Prostate gland (tissue), 2 donors: ENCODE measurements at regions not wholly inside any gene's neighbourhood (a gene's known extent, or its start where the extent isn't known, plus 50 kb on each side); places are given as distances from the start of the nearest gene placed in this dataset.

Experiments used
- DNase-seq: peaks from one replicate; pipeline ENCODE4 v3.0.0-alpha.2; 2019; ENCODE audit warnings: low spot score
- H3K27ac ChIP-seq, 2 donors: fragments of 200-600 bp; sonication (generic); 2 replicates each; pipeline ENCODE4 v1.5.1; 2017 to 2019
- H3K27me3 ChIP-seq: fragments of 200-600 bp; sonication (generic); replicated peaks from 2 replicates; pipeline ENCODE4 v1.5.1; 2019; ENCODE audit not compliant: insufficient read depth
- H3K36me3 ChIP-seq, 2 donors: fragments of 200-600 bp; sonication (generic); 1 replicate in 1 of 2; 2 replicates in 1 of 2; pipeline versions ENCODE4 v1.5.1 to v1.8.1; 2017 to 2019
- H3K4me1 ChIP-seq: fragments of 200-600 bp; sonication (generic); replicated peaks from 2 replicates; pipeline ENCODE4 v1.5.1; 2019
- H3K4me3 ChIP-seq, 2 donors: fragments of 200-600 bp; sonication (generic); 2 replicates each; pipeline ENCODE4 v1.5.1; 2017 to 2019
- H3K9me3 ChIP-seq: fragments of 200-600 bp; sonication (generic); 2 replicates; pipeline ENCODE4 v1.5.1; 2017
- POLR2A ChIP-seq: fragments of 450-650 bp; IDR thresholded peaks from one replicate; pipeline ENCODE4 v1.6.1; 2016; ENCODE audit warnings: antibody characterized with exemption, mild to moderate bottlenecking
- POLR2AphosphoS5 ChIP-seq: sonication (generic); formaldehyde crosslinking; IDR thresholded peaks from one replicate; pipeline ENCODE4 v1.6.1; 2017; ENCODE audit warnings: antibody characterized with exemption
- WGBS: methylation state at CpG from one replicate; pipeline ENCODE4 v1.1.5; 2018; 5-methylcytosine and 5-hydroxymethylcytosine counted together
- intact Hi-C: fragments of 100-400 bp; cut with DNase I; formaldehyde crosslinking; loops from one replicate; pipeline ENCODE4 v1.14.2; 2022
- TF ChIP-seq, protein P1 (sequence below), 4 experiments: fragments of 200-600 bp in 2 of 4; fragments of 450-650 bp in 2 of 4; sonication (generic) in 2 of 4; IDR thresholded peaks; 1 replicate in 3 of 4; 2 replicates in 1 of 4; pipeline ENCODE4 v1.5.1; 2016 to 2019; ENCODE audit warnings: antibody characterized with exemption in 4 of 4, mild to moderate bottlenecking in 2 of 4, moderate library complexity in 2 of 4

- H3K27ac ChIP-seq, result no peak overlapping the region
- H3K4me3 ChIP-seq, result no peak overlapping the region
- no peaks in the 10 kb centered on the region for H3K4me1 ChIP-seq
- TF ChIP-seq POLR2AphosphoS5 (no peak), POLR2A (no peak)
- TF ChIP-seq, protein P1, sequence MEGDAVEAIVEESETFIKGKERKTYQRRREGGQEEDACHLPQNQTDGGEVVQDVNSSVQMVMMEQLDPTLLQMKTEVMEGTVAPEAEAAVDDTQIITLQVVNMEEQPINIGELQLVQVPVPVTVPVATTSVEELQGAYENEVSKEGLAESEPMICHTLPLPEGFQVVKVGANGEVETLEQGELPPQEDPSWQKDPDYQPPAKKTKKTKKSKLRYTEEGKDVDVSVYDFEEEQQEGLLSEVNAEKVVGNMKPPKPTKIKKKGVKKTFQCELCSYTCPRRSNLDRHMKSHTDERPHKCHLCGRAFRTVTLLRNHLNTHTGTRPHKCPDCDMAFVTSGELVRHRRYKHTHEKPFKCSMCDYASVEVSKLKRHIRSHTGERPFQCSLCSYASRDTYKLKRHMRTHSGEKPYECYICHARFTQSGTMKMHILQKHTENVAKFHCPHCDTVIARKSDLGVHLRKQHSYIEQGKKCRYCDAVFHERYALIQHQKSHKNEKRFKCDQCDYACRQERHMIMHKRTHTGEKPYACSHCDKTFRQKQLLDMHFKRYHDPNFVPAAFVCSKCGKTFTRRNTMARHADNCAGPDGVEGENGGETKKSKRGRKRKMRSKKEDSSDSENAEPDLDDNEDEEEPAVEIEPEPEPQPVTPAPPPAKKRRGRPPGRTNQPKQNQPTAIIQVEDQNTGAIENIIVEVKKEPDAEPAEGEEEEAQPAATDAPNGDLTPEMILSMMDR (IDR thresholded peaks at IDR 0.05), result no peak
- no peaks in the 10 kb centered on the region for H3K9me3 ChIP-seq
- intact Hi-C loops, result no loop called here
- no peaks in the 10 kb centered on the region for H3K27me3 ChIP-seq
- no peaks in the 10 kb centered on the region for H3K36me3 ChIP-seq
- WGBS, result 66% methylated on average over 2 of the region's 2 CpGs
- DNase-seq, result no peak
Measured at GRCh38 chr6:76677017-76677416, 604.6 kb upstream of the IMPG1 start.

DNA sequence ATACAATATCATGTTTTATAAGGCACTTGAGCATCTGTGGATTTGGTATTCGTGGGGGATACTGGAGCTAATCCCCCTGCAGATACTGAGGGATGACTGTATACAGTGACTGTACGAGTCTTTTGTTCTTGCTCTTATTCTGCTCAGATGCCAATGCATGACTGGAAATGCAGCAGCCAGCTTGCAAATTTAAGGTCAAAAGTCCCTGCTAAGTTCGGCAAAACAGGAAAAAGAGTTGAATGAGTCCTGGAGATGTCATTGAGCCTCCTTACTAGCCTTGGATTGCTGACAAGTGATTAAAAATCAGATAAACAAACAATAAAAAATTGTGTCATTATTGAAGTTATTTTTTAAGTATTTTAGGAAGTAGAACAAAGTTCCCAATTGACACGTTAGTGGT is 599.3 kb upstream of the IMPG1 start:
- intact Hi-C loops, result no loop called here
- H3K4me3 ChIP-seq, result no peak overlapping the region
- no peaks in the 10 kb centered on the region for H3K4me1 ChIP-seq
- DNase-seq, result no peak
- WGBS, result 60% methylated on average over 4 of the region's 4 CpGs
- H3K9me3 ChIP-seq, result no peaks in the 10 kb centered on the region
- H3K27ac ChIP-seq, result no peak overlapping the region
- no peak for TF ChIP-seq POLR2AphosphoS5
- TF ChIP-seq, protein P1 (IDR thresholded peaks at IDR 0.05), result no peak
- TF ChIP-seq POLR2A, result no peak
- H3K27me3 ChIP-seq, result no peaks in the 10 kb centered on the region
- no peaks in the 10 kb centered on the region for H3K36me3 ChIP-seq

GRCh38 chr6:76644231-76644630 is 571.8 kb upstream of the IMPG1 start:
- no peaks in the 10 kb centered on the region for H3K27me3 ChIP-seq
- no peak for DNase-seq
- TF ChIP-seq POLR2AphosphoS5 (no peak), POLR2A (no peak)
- TF ChIP-seq, protein P1 (IDR thresholded peaks at IDR 0.05), result no peak
- no peak overlapping the region for H3K27ac ChIP-seq
- 85% methylated on average over 1 of the region's 1 CpG for WGBS
- no peaks in the 10 kb centered on the region for H3K36me3 ChIP-seq
- no peaks in the 10 kb centered on the region for H3K9me3 ChIP-seq
- H3K4me3 ChIP-seq, result no peak overlapping the region
- intact Hi-C loops, result no loop called here
- H3K4me1 ChIP-seq, result no peaks in the 10 kb centered on the region

- no peak overlapping the region for H3K4me3 ChIP-seq
Measured at GRCh38 chr6:76639941-76640340, 567.5 kb upstream of the IMPG1 start.

DNA sequence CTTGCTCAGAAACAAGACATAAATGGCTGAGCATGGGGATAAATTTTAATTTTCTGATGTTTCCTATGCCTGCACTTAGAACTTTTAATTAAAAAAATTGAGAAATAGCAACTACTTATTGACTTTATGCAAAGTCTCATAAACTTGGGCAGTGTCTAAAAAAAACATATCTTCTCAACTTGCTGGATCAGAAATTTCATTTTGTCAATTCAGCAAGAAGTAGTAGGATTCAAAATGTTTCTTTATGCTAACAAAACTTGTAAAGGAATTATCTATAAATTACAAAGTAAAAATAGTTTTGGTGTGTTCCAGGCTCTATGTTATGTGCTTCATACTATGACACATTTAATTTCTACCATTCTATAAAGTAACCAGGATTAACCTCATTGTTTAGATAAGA is 562.2 kb upstream of the IMPG1 start:
- Histone ChIP-seq H3K27ac (no peak overlapping the region), H3K4me3 (no peak overlapping the region), H3K36me3 (no peaks in the 10 kb centered on the region), H3K27me3 (no peaks in the 10 kb centered on the region), H3K9me3 (no peaks in the 10 kb centered on the region), H3K4me1 (no peaks in the 10 kb centered on the region)
- intact Hi-C loops, result no loop called here
- TF ChIP-seq POLR2AphosphoS5, result no peak
- no peak for DNase-seq

More at GRCh38 chr6:76639941-76640340, 567.5 kb upstream of the IMPG1 start:
- TF ChIP-seq POLR2AphosphoS5 (no peak), POLR2A (no peak)
- TF ChIP-seq, protein P1 (IDR thresholded peaks at IDR 0.05), result no peak
- 76% methylated on average over 1 of the region's 1 CpG for WGBS
- H3K27me3 ChIP-seq, result no peaks in the 10 kb centered on the region
- no peaks in the 10 kb centered on the region for H3K9me3 ChIP-seq
- H3K27ac ChIP-seq, result no peak overlapping the region
- intact Hi-C loops, result no loop called here
- no peak for DNase-seq
- H3K36me3 ChIP-seq, result no peaks in the 10 kb centered on the region
- no peaks in the 10 kb centered on the region for H3K4me1 ChIP-seq
